ENCODE measurements at regions not wholly inside any gene's neighbourhood (a gene's known extent, or its start where the extent isn't known, plus 50 kb on each side); places are given as distances from the start of the nearest gene placed in this dataset.
"Not testable (repeated sequence)": the region's sequence is repeated elsewhere in the genome, so short reads cannot be mapped to it uniquely, and the experiment has no call there.

DNA sequence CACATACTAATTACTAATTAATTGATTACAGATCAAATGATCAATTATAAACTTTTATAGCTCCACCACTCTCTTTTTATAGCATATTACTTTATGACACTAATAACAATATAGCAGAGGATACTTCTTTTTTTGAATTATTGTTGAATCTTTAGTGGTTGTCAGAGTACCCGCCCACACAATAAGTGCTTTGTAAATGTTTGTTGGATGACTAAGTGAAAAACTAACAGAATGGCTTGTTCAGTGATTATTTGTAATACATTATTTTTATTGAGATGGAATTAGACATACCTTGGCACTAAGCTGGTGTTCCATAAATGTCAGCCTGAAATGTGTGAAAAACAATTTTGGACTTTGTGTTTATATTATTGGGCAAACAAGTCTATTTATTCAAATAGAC lies 670.5 kb upstream of the ATXN7L3B start:
- Histone ChIP-seq H3K4me1 (ENCODE audit: control insufficient read depth, extremely low read depth, insufficient read depth, low read length) (peaks cover 11% of the 10 kb centered on the region), H2AFZ (ENCODE audit: control insufficient read depth, low read length) (no peak overlapping the region), H3K79me2 (ENCODE audit: control insufficient read depth, insufficient read depth, low read length) (no peaks in the 10 kb centered on the region), H3K27ac (ENCODE audit: control insufficient read depth, insufficient read depth, low read length) (no peak overlapping the region), H3K36me3 (ENCODE audit: control insufficient read depth in 2 of 2, extremely low read depth in 1 of 2, insufficient read depth in 2 of 2, low read length in 2 of 2) (no peaks in the 10 kb centered on the region), H3K4me2 (ENCODE audit: control insufficient read depth, extremely low read depth, insufficient read depth, low read depth, low read length) (no peak overlapping the region), H3K9me3 (ENCODE audit: control insufficient read depth, low read depth, low read length) (no peaks in the 10 kb centered on the region), H3K9ac (ENCODE audit: control insufficient read depth, extremely low read depth, insufficient read depth, low read length) (no peak overlapping the region), H3K9me1 (ENCODE audit: control insufficient read depth, extremely low read depth, insufficient read depth, low read length) (no peaks in the 10 kb centered on the region), H3K27me3 (ENCODE audit: control insufficient read depth, extremely low read depth, insufficient read depth, low read length) (no peaks in the 10 kb centered on the region), H3K4me3 (ENCODE audit: control insufficient read depth in 2 of 3, extremely low read depth in 1 of 3, insufficient read depth in 2 of 3, low read depth in 1 of 3, low read length in 3 of 3) (no peak overlapping the region), H4K20me1 (ENCODE audit: control insufficient read depth, extremely low read depth, insufficient read depth, low read length) (no peaks in the 10 kb centered on the region)
- no peak for FAIRE-seq
- DNase-seq (ENCODE audit: low read depth, low spot score): no peak
- TF ChIP-seq, protein P1, sequence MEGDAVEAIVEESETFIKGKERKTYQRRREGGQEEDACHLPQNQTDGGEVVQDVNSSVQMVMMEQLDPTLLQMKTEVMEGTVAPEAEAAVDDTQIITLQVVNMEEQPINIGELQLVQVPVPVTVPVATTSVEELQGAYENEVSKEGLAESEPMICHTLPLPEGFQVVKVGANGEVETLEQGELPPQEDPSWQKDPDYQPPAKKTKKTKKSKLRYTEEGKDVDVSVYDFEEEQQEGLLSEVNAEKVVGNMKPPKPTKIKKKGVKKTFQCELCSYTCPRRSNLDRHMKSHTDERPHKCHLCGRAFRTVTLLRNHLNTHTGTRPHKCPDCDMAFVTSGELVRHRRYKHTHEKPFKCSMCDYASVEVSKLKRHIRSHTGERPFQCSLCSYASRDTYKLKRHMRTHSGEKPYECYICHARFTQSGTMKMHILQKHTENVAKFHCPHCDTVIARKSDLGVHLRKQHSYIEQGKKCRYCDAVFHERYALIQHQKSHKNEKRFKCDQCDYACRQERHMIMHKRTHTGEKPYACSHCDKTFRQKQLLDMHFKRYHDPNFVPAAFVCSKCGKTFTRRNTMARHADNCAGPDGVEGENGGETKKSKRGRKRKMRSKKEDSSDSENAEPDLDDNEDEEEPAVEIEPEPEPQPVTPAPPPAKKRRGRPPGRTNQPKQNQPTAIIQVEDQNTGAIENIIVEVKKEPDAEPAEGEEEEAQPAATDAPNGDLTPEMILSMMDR (optimal IDR thresholded peaks at IDR 0.05 in 1 of 3, IDR thresholded peaks at IDR 0.05 in 1 of 3, conservative IDR thresholded peaks at IDR 0.05 in 1 of 3; ENCODE audit: extremely low read depth in 1 of 3, insufficient read depth in 2 of 3, low read length in 3 of 3): no peak
- TF ChIP-seq EZH2 (IDR thresholded peaks at IDR 0.05; ENCODE audit: low read length): no peak
- dilution Hi-C loops (cut with MboI; ENCODE audit: extremely low pct_ligation_motif_present, low sequenced_read_pairs): no loop called here

DNA sequence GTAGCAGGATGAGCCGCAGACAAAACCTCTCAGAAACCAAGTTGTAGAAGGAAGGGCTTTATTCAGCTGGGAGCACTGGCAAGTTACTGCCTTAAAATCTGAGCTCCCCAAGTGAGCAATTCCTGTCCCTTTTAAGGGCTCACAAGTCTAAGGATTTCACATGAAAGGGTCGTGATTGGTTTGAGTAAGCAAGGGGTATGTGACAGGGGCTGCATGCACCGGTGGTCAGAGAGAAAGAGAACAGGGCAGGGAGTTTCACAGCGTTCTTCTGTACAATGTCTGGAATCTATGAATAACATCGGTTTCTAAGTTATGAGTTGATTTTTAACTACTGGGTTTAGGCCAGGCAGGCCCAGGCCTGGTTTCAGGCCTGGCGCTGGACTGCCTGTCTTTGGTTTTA lies 660.3 kb upstream of the ATXN7L3B start:
- FAIRE-seq; H3K27me3 ChIP-seq (ENCODE audit: control insufficient read depth, extremely low read depth, insufficient read depth, low read length); H3K9me3 ChIP-seq (ENCODE audit: control insufficient read depth, low read depth, low read length); H3K4me3 ChIP-seq (ENCODE audit: control insufficient read depth in 2 of 3, extremely low read depth in 1 of 3, insufficient read depth in 2 of 3, low read depth in 1 of 3, low read length in 3 of 3); dilution Hi-C loops (cut with MboI; ENCODE audit: extremely low pct_ligation_motif_present, low sequenced_read_pairs); H4K20me1 ChIP-seq (ENCODE audit: control insufficient read depth, extremely low read depth, insufficient read depth, low read length); H3K9ac ChIP-seq (ENCODE audit: control insufficient read depth, extremely low read depth, insufficient read depth, low read length); H3K27ac ChIP-seq (ENCODE audit: control insufficient read depth, insufficient read depth, low read length); H3K79me2 ChIP-seq (ENCODE audit: control insufficient read depth, insufficient read depth, low read length); H3K4me2 ChIP-seq (ENCODE audit: control insufficient read depth, extremely low read depth, insufficient read depth, low read depth, low read length); DNase-seq (ENCODE audit: low read depth, low spot score); H3K9me1 ChIP-seq (ENCODE audit: control insufficient read depth, extremely low read depth, insufficient read depth, low read length); H2AFZ ChIP-seq (ENCODE audit: control insufficient read depth, low read length); H3K4me1 ChIP-seq (ENCODE audit: control insufficient read depth, extremely low read depth, insufficient read depth, low read length); H3K36me3 ChIP-seq (ENCODE audit: control insufficient read depth in 2 of 2, extremely low read depth in 1 of 2, insufficient read depth in 2 of 2, low read length in 2 of 2): not testable (repeated sequence)

DNA sequence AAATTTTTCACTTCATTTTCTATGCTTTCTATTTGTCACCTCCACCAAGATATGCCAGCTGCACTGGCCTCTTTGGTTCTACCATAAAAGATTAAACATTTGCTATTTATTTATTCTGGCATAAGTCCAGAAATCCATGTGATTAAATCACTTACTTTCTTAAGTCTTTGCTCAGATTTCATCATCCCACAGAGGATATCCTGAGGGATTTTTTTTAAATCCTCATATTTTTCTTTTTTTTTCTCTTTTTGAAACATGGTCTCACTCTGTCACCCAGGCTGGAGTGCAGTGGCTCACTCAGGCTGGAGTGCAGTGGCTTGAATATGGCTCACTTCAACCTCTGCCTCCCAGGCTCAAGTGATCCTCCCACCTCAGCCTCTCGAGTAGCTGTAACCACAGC lies 645.4 kb upstream of the ATXN7L3B start:
- Histone ChIP-seq H3K36me3 (ENCODE audit: control insufficient read depth in 2 of 2, extremely low read depth in 1 of 2, insufficient read depth in 2 of 2, low read length in 2 of 2) (no peaks in the 10 kb centered on the region), H3K4me2 (ENCODE audit: control insufficient read depth, extremely low read depth, insufficient read depth, low read depth, low read length) (no peak overlapping the region), H3K79me2 (ENCODE audit: control insufficient read depth, insufficient read depth, low read length) (no peaks in the 10 kb centered on the region), H3K27me3 (ENCODE audit: control insufficient read depth, extremely low read depth, insufficient read depth, low read length) (no peaks in the 10 kb centered on the region), H3K4me3 (ENCODE audit: control insufficient read depth in 2 of 3, extremely low read depth in 1 of 3, insufficient read depth in 2 of 3, low read depth in 1 of 3, low read length in 3 of 3) (no peak overlapping the region), H3K9ac (ENCODE audit: control insufficient read depth, extremely low read depth, insufficient read depth, low read length) (no peak overlapping the region), H3K9me1 (ENCODE audit: control insufficient read depth, extremely low read depth, insufficient read depth, low read length) (no peaks in the 10 kb centered on the region), H3K27ac (ENCODE audit: control insufficient read depth, insufficient read depth, low read length) (no peak overlapping the region), H3K9me3 (ENCODE audit: control insufficient read depth, low read depth, low read length) (no peaks in the 10 kb centered on the region), H3K4me1 (ENCODE audit: control insufficient read depth, extremely low read depth, insufficient read depth, low read length) (no peaks in the 10 kb centered on the region), H2AFZ (ENCODE audit: control insufficient read depth, low read length) (no peak overlapping the region), H4K20me1 (ENCODE audit: control insufficient read depth, extremely low read depth, insufficient read depth, low read length) (no peaks in the 10 kb centered on the region)
- dilution Hi-C loops (cut with MboI; ENCODE audit: extremely low pct_ligation_motif_present, low sequenced_read_pairs): no loop called here
- no peak for TF ChIP-seq EZH2 (IDR thresholded peaks at IDR 0.05; ENCODE audit: low read length)
- TF ChIP-seq, protein P1 (optimal IDR thresholded peaks at IDR 0.05 in 1 of 3, IDR thresholded peaks at IDR 0.05 in 1 of 3, conservative IDR thresholded peaks at IDR 0.05 in 1 of 3; ENCODE audit: extremely low read depth in 1 of 3, insufficient read depth in 2 of 3, low read length in 3 of 3): no peak
- DNase-seq (ENCODE audit: low read depth, low spot score): no peak
- no peak for FAIRE-seq

Measured in keratinocyte (primary cell).